SU-DHL-6 (cell line): ENCODE measurements at regions not wholly inside any gene's neighbourhood (a gene's known extent, or its start where the extent isn't known, plus 50 kb on each side); places are given as distances from the start of the nearest gene placed in this dataset.

Experiments used
- EZH2phosphoT487 ChIP-seq: fragments of 200-600 bp; sonication (generic), shearing (Covaris generic); conservative IDR thresholded peaks from 2 replicates; pipeline ENCODE4 v1.6.1; 2018; ENCODE audit warnings: mild to moderate bottlenecking, antibody characterized with exemption, low read length, moderate library complexity, mixed read lengths
- TF ChIP-seq, protein P1 (sequence below): fragments of 200-600 bp; sonication (generic); IDR thresholded peaks from one replicate; pipeline ENCODE4 v1.5.1; 2017; ENCODE audit warnings: antibody characterized with exemption, mild to moderate bottlenecking, low read length, moderate library complexity; ENCODE audit not compliant: insufficient read depth, poor library complexity, severe bottlenecking

DNA sequence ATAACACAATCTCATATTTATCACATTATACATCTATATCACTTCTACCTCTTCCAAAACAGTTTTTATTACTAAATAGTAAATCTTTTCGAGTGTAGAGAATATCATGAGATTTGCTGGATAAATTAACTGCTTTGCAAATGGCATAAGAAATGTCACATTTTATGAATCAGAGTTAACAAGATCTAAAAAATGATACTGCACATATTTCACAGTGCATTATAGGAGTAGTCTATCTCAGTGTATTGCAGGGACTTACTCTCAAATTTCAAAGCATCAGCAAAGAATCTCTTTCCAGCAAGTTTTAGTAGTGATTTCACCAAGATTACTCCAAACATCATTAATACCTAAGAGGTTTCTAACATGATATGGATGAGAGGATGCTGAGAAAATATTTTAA, 687.1 kb upstream of the SLITRK1 start:
- TF ChIP-seq, protein P1, sequence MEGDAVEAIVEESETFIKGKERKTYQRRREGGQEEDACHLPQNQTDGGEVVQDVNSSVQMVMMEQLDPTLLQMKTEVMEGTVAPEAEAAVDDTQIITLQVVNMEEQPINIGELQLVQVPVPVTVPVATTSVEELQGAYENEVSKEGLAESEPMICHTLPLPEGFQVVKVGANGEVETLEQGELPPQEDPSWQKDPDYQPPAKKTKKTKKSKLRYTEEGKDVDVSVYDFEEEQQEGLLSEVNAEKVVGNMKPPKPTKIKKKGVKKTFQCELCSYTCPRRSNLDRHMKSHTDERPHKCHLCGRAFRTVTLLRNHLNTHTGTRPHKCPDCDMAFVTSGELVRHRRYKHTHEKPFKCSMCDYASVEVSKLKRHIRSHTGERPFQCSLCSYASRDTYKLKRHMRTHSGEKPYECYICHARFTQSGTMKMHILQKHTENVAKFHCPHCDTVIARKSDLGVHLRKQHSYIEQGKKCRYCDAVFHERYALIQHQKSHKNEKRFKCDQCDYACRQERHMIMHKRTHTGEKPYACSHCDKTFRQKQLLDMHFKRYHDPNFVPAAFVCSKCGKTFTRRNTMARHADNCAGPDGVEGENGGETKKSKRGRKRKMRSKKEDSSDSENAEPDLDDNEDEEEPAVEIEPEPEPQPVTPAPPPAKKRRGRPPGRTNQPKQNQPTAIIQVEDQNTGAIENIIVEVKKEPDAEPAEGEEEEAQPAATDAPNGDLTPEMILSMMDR = no peak
- TF ChIP-seq EZH2phosphoT487 = no peak
